Renal pelvis (tissue), 1 donor: ENCODE measurements at regions not wholly inside any gene's neighbourhood (a gene's known extent, or its start where the extent isn't known, plus 50 kb on each side); places are given as distances from the start of the nearest gene placed in this dataset.
A peak's percentile ranks its signal among the peaks of the same experiment; 100 is the strongest.

Experiments
- DNase-seq: peaks from one replicate; pipeline ENCODE4 v3.0.0-alpha.2; 2013

DNA sequence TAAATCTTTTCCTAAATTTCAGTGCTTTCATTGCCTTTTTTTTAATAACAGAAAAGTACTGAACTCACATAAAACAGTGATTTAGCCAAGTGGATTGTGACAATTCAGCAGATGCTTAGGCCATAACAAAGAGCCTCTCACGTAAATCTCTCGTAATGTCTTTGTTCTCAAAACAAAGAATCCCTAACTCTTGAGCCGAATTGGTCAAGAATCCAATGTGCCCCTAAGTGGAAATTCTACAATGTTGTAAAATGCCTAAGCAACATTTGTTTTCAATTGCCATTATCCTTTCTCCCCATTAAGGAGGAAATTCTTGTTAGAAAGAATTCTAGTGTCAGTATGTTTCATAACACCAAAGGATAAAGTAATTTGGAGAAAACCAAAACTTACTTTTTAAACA, 235.7 kb upstream of the THBS1 start:
- DNase-seq: no peak

DNA sequence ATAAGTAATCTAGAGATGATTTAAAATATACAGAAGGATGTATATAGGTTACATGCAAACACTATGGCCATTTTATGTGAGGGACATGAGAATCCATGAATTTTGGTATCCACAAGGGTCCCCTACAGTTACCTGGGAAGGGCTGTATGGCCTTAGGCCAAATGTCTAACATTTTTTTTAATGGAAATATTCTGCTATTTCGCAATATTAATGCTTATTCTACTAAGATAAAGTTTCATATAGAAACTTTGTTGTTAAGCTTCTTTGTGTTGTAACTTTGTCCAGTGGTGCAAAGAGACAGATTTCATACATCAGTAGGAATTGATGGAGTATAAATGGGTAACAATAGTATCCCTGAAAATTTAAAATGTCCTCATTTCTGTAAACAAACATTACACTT, 233.4 kb upstream of the THBS1 start:
- DNase-seq: no peak

DNA sequence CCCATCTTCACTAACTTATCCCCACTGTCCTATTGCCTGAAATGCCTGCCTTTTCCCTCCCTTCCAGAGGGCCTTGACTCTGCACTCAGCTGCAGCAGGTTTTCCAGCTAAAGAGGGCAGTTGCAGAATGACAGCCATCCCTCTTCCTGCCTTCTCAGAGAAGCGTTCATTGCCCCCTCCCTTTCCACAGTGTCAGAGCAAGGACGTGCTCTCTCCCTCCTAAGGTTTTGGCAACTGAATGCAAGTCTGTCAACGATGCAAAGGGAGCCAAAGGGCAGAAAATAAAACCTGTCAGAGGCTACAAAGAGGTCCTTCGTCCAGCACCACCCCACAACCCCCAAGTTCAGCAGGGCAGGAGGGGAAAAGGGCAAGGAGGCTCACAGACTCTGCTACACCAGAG, 230.1 kb upstream of the THBS1 start:
- no peak for DNase-seq

DNA sequence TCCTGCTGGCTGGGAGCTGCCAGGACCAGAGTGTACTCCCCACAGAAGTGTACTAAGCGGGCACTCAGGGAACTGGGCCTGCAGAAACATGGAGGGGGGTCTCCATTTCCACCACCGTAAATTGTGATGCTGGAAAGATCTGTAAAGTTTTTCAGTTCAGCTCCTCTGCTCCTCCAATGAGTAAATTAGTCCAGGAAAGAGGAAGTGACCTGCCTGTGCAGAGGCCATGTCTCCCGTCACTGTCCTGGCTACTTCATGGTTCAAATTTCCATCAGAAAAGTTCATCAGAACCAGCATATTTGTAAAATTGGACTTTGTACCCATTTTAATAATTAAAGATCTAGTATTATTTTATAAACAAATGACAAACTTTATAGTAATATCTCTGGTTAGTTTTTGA, 226.7 kb upstream of the THBS1 start:
- DNase-seq: no peak

DNA sequence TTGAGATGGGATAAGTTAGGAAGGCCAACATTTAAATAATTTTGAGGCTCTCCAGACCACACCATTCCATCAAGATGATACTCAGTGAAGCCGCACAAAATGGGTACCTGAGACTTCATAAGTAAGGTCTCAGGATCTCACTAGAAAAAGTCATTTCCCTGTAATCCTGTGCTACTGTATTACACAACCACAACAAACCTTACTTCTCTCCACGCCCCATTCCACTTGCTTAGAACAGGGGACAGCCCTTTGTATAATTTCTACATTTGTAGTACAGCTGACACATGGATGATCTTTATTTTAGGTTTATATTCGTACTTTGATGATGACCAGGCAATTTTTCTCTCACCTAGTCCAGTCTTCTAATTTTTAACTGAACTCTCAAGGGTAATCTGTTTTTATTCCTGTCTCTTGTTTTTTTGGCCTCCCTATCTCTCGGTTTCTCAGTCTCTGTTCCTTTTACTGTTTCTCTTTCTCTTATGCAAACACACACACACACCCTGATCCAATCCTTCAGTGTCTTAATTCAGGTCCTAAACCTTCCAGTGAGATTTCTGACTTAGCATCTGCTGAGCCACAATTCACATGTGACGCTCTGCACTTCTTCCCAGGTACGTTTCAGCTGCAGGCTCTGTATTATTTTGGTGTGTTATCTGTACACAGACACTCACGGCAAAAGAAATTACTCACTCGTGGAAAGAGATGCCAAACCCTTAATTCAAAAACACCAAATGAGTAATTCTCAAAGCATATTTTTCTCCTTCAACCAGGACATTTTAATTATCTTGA, 223.2 kb upstream of the THBS1 start:
- no peak for DNase-seq

DNA sequence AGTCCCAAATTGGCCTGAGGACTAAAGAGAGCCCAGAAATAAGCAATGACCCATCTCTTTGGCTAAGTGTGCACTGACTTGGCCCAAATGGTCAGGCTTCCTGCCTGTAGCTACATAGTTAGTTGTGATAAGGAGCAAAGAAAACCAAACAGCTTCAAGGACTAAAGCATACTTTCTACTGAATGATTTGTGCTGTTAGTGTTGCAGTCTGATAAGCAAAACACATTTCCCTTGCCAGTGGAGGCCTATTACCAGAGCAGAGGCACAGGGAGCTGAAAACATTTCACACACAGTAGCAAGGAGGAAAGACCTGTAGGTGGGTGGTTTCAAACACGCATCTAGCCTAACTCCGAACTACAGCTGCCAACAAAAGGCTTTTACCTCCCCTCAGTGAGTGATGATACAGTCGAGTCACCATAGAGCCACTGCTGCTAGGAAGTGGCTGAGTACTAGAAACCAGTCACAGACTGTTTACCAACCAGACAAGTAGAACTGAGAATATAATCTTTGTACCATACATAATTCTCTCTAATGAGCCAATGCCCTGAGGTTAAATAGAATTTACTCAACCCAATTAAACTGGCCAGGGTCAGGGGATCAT, 222.3 kb upstream of the THBS1 start:
- peak; percentile 42 for DNase-seq

DNA sequence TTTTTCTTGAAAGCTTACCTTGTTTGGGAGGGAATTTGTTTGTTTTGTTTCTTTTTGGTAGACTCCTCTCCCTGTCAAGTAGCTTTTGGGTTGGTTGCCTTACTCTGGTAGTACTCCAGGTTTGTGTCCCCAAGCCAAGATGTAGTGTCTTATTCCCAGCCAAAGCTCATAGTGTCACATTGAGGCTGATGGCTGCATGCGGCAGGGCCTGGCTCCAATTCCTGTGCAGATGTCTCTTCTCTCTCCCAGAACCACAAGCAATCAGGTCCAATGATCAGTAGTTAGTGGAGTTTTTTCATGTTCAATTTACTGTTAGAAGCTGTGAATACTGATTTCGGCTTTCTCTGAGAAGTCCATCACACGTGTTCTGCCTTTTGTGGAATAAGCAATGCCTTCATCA, 221.1 kb upstream of the THBS1 start:
- no peak for DNase-seq

DNA sequence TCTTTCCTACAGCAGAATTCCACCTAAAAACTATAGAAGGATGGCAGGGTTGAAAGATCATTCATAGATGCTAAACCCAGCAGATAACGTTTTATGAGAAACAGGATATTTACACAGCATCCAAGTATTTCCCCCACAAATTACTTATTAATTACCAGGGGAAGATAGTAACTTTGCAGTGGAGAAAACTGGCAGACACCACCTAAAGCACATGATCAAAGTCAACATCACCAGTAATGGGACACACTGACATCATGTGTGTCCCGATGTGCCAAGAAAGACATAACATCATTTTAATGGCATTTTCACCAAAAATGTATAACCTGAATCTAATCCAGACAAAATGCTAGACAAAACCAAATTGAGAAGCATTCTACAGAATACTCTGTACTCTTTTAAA, 220.4 kb upstream of the THBS1 start:
- DNase-seq: no peak

DNA sequence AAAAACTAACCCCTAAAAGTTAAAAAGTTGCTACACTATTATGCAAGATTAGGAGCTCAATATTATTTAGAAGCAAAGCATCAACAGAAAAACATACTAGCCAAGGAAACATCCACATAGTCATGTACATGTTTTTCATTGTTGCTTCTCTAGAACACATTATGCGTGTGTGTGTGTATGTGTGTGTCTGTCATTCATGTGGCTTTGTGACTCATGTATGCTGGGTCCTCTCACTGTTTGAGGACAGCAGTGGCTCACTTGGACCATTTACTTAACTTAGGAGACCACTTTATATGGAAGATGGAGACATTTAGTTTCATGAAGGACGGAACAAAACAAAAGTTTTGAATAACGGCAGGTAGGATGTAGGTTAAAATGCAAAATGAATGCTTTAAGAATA, 219.4 kb upstream of the THBS1 start:
- no peak for DNase-seq

DNA sequence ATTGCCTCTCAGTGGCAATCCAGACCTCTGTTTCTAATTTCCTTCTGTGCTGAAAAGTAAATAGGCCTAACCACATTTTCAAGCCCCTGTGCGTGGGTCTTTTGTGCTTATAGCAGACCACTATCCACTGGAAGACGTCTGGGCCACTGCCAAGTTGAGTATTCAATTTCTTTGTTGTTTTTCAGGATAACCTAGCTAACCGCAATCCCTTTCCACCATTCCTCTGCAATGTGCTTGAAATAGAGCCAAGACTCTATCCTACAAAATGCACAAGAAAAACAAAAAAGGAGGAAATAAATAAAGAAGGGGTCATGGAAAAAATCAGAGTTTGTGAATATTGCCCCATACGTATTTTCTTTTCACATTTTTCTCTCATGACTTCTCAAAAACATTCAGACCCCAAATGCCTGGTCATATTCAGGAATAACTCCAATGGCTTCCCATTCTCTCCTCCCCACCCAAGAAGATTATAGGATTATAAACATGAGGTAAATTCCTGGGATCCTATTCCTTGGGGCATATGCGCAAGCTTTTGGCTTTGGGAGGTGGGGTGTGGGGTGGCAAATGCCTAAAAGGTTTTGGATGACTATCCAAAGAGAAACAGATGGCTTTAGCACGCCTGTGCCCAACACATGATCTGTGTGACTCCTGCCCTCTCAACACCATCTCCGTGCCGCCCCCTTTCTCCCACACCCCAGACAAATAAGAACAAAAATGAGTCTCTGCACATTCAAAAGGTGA, 217.9 kb upstream of the THBS1 start:
- peak; percentile 64 for DNase-seq

DNA sequence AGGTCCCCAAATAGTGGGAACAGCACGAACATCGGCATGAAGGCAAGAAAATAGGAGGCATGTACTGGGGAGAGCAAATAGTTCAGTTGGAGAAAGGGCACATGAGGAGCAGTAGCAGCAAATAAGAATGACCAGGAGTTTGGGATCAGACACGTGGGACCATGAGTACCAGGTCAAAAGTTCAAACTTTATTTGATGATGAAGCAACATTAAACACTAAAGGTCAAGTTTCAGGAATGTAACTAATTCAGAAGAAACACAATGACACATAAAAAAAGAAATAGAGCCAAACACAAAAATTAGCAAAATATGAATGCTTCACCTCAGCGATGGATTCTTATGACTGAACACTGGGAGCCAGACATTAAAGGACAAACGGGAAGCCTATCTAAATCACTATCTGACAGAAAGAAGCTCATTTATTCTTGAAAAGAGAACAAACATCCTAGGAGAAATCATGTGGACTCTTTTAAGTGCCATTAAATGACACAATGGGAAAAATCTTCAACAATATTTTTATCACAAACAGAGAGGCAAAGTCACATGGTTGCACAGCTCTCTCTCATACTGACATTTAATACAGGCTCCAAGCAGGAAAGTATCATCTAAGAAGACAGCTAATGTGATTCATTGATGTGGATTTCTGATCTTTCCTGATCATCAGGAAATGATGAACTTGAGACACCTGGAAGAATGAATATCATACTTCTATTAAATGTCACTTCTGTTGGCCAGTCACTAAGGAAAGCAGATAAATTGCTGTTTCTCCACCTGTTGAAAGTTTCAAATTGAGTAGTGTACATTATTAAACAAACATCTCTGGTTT, 216.9 kb upstream of the THBS1 start:
- DNase-seq: no peak

DNA sequence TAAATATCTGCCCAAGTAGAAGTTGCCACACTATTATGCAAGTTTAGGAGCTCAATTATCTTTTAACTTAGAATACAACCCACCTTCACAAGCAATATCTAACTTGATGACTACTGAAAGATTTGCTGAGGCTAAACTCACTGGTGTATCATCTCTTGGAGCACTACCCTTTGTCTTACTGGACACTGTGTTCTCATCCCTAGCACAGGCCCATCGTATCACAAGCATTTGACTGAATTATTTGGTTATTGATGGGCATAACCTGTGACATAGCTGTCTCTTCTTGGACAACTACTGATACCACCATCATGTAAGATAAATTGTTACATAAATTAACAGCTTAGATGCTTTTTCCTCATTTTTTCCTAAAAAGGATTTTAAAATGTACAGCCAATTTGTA, 216.2 kb upstream of the THBS1 start:
- DNase-seq: no peak

DNA sequence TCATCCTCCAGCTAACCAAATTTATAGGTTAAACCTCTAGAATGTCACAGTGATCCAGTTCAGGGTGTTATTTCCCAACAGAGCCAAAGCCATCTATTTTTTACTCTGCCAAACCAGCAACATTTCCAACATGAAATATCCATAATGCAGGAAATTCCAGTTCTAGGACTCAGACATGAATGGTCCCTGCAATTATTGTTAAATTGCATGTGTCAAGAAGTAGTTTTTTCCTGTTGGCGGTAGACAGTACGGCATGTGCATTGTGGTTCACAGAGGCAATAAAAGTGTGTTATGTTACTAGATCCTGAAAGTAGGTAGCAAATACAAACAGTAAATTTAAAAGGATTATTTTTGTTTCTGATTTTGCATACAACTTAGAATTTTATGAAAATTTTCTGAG, 215.7 kb upstream of the THBS1 start:
- DNase-seq: no peak

DNA sequence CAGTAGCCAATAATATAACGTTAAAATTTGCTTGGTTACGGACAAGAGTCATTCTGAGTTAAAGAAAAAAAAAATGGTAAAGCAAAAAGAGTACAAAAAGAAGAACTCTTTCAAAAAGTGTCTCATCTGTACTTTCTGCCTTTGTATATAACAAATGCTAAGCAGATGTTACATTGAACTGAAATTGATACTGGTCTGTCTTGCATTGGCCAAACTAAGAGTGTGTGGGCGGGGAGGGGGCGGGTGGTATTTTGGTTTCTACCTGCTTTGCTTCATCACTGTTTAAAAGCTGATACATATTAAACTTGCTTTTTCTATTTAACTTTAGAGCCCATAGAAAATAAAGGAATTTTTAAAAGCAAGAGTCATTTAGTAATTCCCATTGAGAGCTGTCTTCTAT, 215.0 kb upstream of the THBS1 start:
- no peak for DNase-seq

DNA sequence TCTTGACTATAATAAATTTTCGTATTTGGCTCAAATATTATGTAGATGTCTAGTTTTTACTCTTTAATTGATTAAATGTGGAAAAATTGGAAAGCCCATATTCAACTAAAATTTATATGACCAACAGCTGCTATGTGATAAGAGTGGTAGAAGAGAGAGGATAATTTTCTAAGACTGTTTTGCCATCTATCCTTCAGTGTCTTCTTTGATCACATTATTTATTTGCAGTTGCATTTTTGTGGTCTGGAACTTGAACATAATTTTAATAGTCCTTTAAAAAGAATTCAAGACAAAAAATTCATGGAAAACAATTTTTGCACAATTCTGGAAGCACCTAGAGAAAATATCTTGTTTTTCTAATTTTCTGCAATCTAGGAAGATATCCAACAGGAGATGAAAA, 213.3 kb upstream of the THBS1 start:
- no peak for DNase-seq

DNA sequence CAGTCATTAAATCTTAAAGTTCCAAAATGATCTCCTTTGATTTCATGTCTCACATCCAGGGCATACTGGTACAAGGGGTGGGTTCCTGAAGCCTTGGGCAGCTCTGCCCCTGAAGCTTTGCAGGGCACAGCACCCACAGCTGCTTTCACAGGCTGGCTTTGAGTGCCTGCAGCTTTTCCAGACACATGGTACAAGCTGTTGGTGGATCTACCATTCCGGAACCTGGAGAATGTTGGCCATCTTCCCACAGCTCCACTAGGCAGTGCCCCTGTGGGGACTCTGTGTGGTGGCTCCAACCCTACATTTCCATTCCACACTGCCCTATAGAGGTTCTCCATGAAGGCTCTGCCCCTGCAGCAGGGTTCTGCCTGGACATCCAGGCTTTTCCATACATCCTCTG, 211.1 kb upstream of the THBS1 start:
- DNase-seq: no peak

DNA sequence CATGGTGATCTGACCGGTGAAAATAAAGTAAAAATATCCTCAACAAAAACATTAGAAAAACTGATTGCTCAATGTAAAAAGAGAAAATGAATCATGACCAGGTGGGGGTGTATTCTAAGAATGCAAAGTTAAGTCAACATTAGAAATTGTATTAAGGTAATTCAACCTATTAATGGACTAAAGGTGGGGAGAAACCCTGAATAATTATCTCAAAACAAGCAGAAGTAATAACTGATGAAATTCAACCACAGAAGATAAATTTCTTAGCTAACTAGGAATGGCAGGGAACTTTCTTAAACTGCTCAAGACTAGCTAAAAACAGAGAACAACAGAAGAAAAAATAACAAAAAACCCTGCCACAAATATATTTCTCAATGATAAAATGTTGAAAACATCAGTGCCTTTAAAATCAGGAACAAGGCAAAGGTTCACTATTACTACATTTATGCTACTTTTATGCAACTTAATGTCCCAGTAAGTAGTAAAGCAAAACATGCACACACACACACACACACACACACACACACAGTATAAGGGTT, 204.4 kb upstream of the THBS1 start:
- DNase-seq: no peak

DNA sequence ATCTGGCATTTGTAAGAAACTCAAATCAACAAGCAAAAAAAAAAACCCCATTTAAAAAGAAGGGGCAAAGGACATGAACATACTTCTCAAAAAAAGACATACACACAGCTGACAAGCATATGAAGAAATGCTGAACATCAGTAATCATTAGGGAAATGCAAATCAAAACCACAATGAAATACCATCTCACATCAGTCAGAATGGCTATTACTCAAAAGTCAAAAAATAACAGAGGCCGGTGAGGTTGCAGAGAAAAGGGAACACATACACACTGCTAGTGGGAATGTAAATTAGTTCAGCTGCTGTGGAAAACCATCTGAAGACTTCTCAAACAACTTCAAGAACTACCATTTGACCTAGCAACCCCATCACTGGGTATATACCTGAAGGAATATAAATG, 199.4 kb upstream of the THBS1 start:
- no peak for DNase-seq

DNA sequence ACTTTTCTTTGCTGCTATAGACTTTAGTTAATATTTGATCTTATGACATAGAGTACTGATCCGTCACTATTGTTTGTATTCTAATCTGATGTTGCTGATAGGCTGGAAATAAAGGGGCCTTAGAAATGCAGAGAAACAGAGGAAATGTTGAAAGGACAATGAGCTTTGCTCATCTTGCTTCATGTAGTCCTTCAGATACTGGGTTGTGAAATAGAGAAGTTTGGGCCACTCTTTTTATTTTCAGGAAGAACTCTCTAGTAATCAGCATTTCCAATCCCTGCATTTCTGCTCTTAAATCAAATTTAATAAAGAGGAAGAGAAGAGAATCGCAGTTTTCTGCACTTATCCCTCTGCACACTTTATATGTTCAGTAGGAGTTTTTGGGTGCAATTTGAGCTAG, 192.8 kb upstream of the THBS1 start:
- DNase-seq: no peak

DNA sequence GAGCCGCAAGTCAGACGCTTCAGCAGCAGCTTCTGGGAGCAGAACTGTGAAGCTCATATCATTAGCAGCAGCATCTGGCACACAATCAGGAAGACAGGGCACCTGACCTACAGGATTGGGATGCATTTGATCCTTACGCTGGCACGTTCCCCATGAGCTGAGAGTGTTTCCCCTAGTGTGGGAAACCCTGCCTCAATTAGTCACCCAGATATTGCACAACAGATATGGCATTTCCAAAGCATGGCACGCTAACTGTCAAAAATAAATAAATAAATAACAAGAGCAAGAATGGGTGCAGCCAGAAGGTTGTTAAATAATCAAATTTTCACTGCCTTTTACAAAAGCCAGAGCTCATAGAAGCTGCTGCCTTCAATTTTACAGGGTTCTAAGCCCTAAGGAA, 189.6 kb upstream of the THBS1 start:
- DNase-seq: no peak

DNA sequence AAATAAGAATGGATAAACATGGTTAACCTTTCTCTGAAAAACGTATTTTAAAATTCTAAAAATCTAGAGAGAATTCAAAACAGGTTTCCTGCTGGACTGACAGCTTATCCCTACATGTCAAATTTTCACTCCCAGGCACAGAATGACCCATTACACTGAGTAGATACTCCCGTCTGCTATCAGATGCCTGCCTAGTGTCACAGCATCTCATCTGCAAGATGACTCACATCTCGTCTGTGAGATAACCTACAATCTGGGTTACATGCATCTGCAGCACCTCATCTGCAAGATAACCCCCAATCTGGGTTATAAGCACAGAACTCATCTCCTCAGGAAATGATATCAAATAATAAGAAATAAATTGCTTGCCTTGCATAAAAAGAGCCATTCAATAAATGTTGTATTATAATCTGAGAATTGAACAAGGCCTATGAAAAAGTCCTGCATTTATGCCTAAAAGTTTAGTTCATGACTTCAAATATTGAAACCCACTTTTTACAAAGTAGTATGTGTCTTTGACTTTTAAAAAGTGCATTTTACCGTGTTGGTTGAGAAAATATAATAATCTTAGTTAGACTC, 188.3 kb upstream of the THBS1 start:
- no peak for DNase-seq
